T follicular helper cell (primary cell): ENCODE measurements at regions not wholly inside any gene's neighbourhood (a gene's known extent, or its start where the extent isn't known, plus 50 kb on each side); places are given as distances from the start of the nearest gene placed in this dataset.
"Not testable (repeated sequence)": the region's sequence is repeated elsewhere in the genome, so short reads cannot be mapped to it uniquely, and the experiment has no call there.

Experiments
- DNase-seq: peaks from one replicate; pipeline ENCODE4 v3.0.0-alpha.2; 2020; ENCODE audit warnings: low read depth

- DNase-seq, result no peak
Measured at GRCh38 chr6:16949716-16950115, 152.1 kb upstream of the STMND1 start.

GRCh38 chr6:16948396-16948795, 153.5 kb upstream of the STMND1 start:
- DNase-seq, result no peak

GRCh38 chr6:16947375-16948015, 154.4 kb upstream of the STMND1 start:
- no peak for DNase-seq

- DNase-seq, result no peak
Measured at GRCh38 chr6:16944596-16944995, 157.3 kb upstream of the STMND1 start.

GRCh38 chr6:16939839-16940238, 162.0 kb upstream of the STMND1 start:
- DNase-seq, result no peak

- no peak for DNase-seq
Measured at GRCh38 chr6:16939351-16939750, 162.5 kb upstream of the STMND1 start.

- DNase-seq, result no peak
Measured at GRCh38 chr6:16936893-16937292, 165.0 kb upstream of the STMND1 start.

GRCh38 chr6:16933961-16934360, 167.9 kb upstream of the STMND1 start:
- DNase-seq, result no peak

GRCh38 chr6:16933532-16933931, 168.3 kb upstream of the STMND1 start:
- DNase-seq, result no peak

- no peak for DNase-seq
Measured at GRCh38 chr6:16932920-16933319, 168.9 kb upstream of the STMND1 start.

GRCh38 chr6:16931079-16931478, 169.8 kb upstream of the ATXN1 start:
- not testable (repeated sequence) for DNase-seq

GRCh38 chr6:16930432-16930831, 169.2 kb upstream of the ATXN1 start:
- no peak for DNase-seq

GRCh38 chr6:16929809-16930208, 168.5 kb upstream of the ATXN1 start:
- DNase-seq, result no peak

GRCh38 chr6:16928387-16928786, 167.1 kb upstream of the ATXN1 start:
- no peak for DNase-seq

GRCh38 chr6:16927205-16927604, 165.9 kb upstream of the ATXN1 start:
- DNase-seq, result no peak

- DNase-seq, result no peak
Measured at GRCh38 chr6:16925461-16925860, 164.2 kb upstream of the ATXN1 start.

- DNase-seq, result no peak
Measured at GRCh38 chr6:16922282-16922681, 161.0 kb upstream of the ATXN1 start.

- no peak for DNase-seq
Measured at GRCh38 chr6:16921399-16922110, 160.3 kb upstream of the ATXN1 start.

GRCh38 chr6:16918586-16918985, 157.3 kb upstream of the ATXN1 start:
- DNase-seq, result no peak

- no peak for DNase-seq
Measured at GRCh38 chr6:16914184-16914583, 152.9 kb upstream of the ATXN1 start.

- no peak for DNase-seq
Measured at GRCh38 chr6:16912756-16913155, 151.5 kb upstream of the ATXN1 start.

GRCh38 chr6:16911088-16911487, 149.8 kb upstream of the ATXN1 start:
- DNase-seq, result no peak

GRCh38 chr6:16909658-16910360, 148.5 kb upstream of the ATXN1 start:
- no peak for DNase-seq
